Subcutaneous abdominal adipose tissue (tissue), 5 donors: ENCODE measurements at regions not wholly inside any gene's neighbourhood (a gene's known extent, or its start where the extent isn't known, plus 50 kb on each side); places are given as distances from the start of the nearest gene placed in this dataset.

Source experiments
- H3K27ac ChIP-seq: one replicate; pipeline ENCODE4 v1.7.0; 2013; ENCODE audit warnings: low read depth, mild to moderate bottlenecking, inconsistent platforms, low read length, moderate library complexity
- H3K27me3 ChIP-seq, 5 donors: one replicate each; pipeline ENCODE4 v1.7.0; 2013; ENCODE audit warnings: low read length in 5 of 5, inconsistent platforms in 1 of 5; ENCODE audit not compliant: control insufficient read depth in 5 of 5, insufficient read depth in 4 of 5
- H3K36me3 ChIP-seq, 5 donors: one replicate each; pipeline ENCODE4 v1.7.0; 2013; ENCODE audit warnings: low read length in 5 of 5; ENCODE audit not compliant: control insufficient read depth in 5 of 5, insufficient read depth in 5 of 5
- H3K4me1 ChIP-seq, 5 donors: one replicate each; pipeline ENCODE4 v1.7.0; 2013; ENCODE audit warnings: low read length in 5 of 5, mild to moderate bottlenecking in 3 of 5, moderate library complexity in 1 of 5; ENCODE audit not compliant: control insufficient read depth in 5 of 5, insufficient read depth in 5 of 5
- H3K4me3 ChIP-seq, 5 donors: one replicate each; pipeline ENCODE4 v1.7.0; 2013; ENCODE audit warnings: low read length in 5 of 5, low read depth in 1 of 5
- H3K9ac ChIP-seq, 5 donors: one replicate each; pipeline ENCODE4 v1.7.0; 2013; ENCODE audit warnings: low read length in 5 of 5, mild to moderate bottlenecking in 4 of 5, moderate library complexity in 3 of 5
- H3K9me3 ChIP-seq, 5 donors: one replicate each; pipeline ENCODE4 v1.7.0; 2013; ENCODE audit warnings: low read length in 5 of 5; ENCODE audit not compliant: control insufficient read depth in 5 of 5
- donor health status: healthy.
- donor health status: healthy.
- donor health status: healthy.
- donor health status: healthy.
- donor health status: healthy.

GRCh38 chrX:51837921-51838320 lies 55.5 kb upstream of the MAGED1 start:
- H3K9ac ChIP-seq = no peak overlapping the region

More at GRCh38 chrX:51837921-51838320, 55.5 kb upstream of the MAGED1 start:
- Histone ChIP-seq H3K27ac (no peak overlapping the region), H3K4me1 (peaks cover 0 to 5% (median 0%) of the 10 kb centered on the region in 5 donors), H3K4me3 (no peak overlapping the region), H3K9me3 (no peaks in the 10 kb centered on the region), H3K36me3 (no peaks in the 10 kb centered on the region), H3K27me3 (peaks cover 0 to 3% (median 0%) of the 10 kb centered on the region in 5 donors)
